GM12878 (cell line): ENCODE measurements at regions not wholly inside any gene's neighbourhood (a gene's known extent, or its start where the extent isn't known, plus 50 kb on each side); places are given as distances from the start of the nearest gene placed in this dataset.

Source experiments
- ATAC-seq: fragments of 200-7000 bp; cut with Tn5 transposase; 3 replicates; pipeline ENCODE4 v1.9.1; 2020; ENCODE audit warnings: mild to moderate bottlenecking, moderate library complexity
- BruUV-seq: library from RNA; stranded (reverse); fragments of 400-500 nt; replicated peaks from 2 replicates; lab custom pipeline; 2021; lab: Mats Ljungman, UMichigan
- CTCF ChIA-PET: fragments of 300-600 bp; sonication (Branson Sonifier 250); formaldehyde crosslinking; extraction: SDS; loops from one replicate; lab custom pipeline; 2021; ENCODE audit warnings: inconsistent platforms; lab: Yijun Ruan, JAX
- POLR2A ChIA-PET: fragments of 350-600 bp; formaldehyde crosslinking; extraction: SDS; loops from one replicate; lab custom pipeline; 2021; ENCODE audit warnings: inconsistent platforms; lab: Charles Lee
- RAD21 ChIA-PET: fragments of 300-600 bp; sonication (Branson Sonifier 250); formaldehyde crosslinking; loops from one replicate; lab custom pipeline; 2023; ENCODE audit warnings: antibody characterized with exemption; ENCODE audit not compliant: unreplicated experiment; lab: Charles Lee
- SMC1A ChIA-PET: fragments of 300-600 bp; sonication (Branson Sonifier 250); formaldehyde crosslinking; loops from one replicate; lab custom pipeline; 2023; ENCODE audit not compliant: unreplicated experiment, uncharacterized antibody; lab: Charles Lee
- DNase-seq: peaks from one replicate; pipeline ENCODE4 v3.0.0-alpha.2; 2011; ENCODE audit warnings: low read depth, low spot score
- FAIRE-seq: peaks from 3 replicates; lab custom pipeline; 2011; peaks lifted over from hg19 to GRCh38; lab: Jason Lieb, UNC
- H2AFZ ChIP-seq: 2 replicates; pipeline ENCODE4 v1.6.0; 2011; ENCODE audit warnings: low read depth, low read length, control low read depth; ENCODE audit not compliant: control insufficient read depth
- H3K27ac ChIP-seq: 2 replicates; pipeline ENCODE4 v1.5.1; 2011; ENCODE audit warnings: control low read depth; ENCODE audit not compliant: control insufficient read depth, insufficient read depth
- H3K27me3 ChIP-seq, 2 experiments: replicated peaks in 1 of 2; 2 replicates each; pipeline versions ENCODE4 v1.6.0 to v1.6.1; 2011; ENCODE audit warnings: low read length in 1 of 2; ENCODE audit not compliant: control insufficient read depth in 2 of 2, insufficient read depth in 2 of 2
- H3K36me3 ChIP-seq, 2 experiments: 2 replicates each; pipeline ENCODE4 v1.5.1; 2011; ENCODE audit warnings: low read length in 1 of 2; ENCODE audit not compliant: control insufficient read depth in 2 of 2, insufficient read depth in 2 of 2
- H3K4me1 ChIP-seq: 2 replicates; pipeline ENCODE4 v1.6.1; 2011; ENCODE audit warnings: mild to moderate bottlenecking, low read length, moderate library complexity, mixed read lengths; ENCODE audit not compliant: control insufficient read depth, insufficient read depth
- H3K4me2 ChIP-seq: 2 replicates; pipeline ENCODE4 v1.6.0; 2011; ENCODE audit warnings: control low read depth; ENCODE audit not compliant: control insufficient read depth, insufficient read depth
- H3K4me3 ChIP-seq: fragments of 200-600 bp; sonication (generic); 2 replicates; pipeline ENCODE4 v1.5.1; 2016
- H3K79me2 ChIP-seq: 2 replicates; pipeline ENCODE4 v1.6.0; 2011; ENCODE audit warnings: low read length; ENCODE audit not compliant: control insufficient read depth, insufficient read depth
- H3K9ac ChIP-seq: 2 replicates; pipeline ENCODE4 v1.8.0; 2011; ENCODE audit warnings: low read length, control low read depth, mixed read lengths; ENCODE audit not compliant: control insufficient read depth, insufficient read depth
- H3K9me3 ChIP-seq: replicated peaks from 3 replicates; pipeline ENCODE4 v1.5.1; 2011; ENCODE audit warnings: mild to moderate bottlenecking, low read length; ENCODE audit not compliant: control insufficient read depth, insufficient read depth
- H4K20me1 ChIP-seq: 2 replicates; pipeline ENCODE4 v1.6.0; 2011; ENCODE audit not compliant: control insufficient read depth, insufficient read depth
- ATF3 ChIP-seq: IDR thresholded peaks from 2 replicates; pipeline ENCODE4 v1.6.1; 2011; ENCODE audit warnings: low read depth, mild to moderate bottlenecking, low read length, moderate library complexity, borderline replicate concordance; ENCODE audit errors: extremely low read depth
- BCL3 ChIP-seq: IDR thresholded peaks from 2 replicates; pipeline ENCODE4 v1.6.1; 2011; ENCODE audit warnings: borderline replicate concordance, low read depth, mild to moderate bottlenecking, moderate library complexity, low read length; ENCODE audit not compliant: insufficient read depth, poor library complexity, severe bottlenecking
- BHLHE40 ChIP-seq, 2 experiments: fragments of 450-650 bp in 1 of 2; IDR thresholded peaks; 2 replicates each; pipeline ENCODE4 v1.6.1; 2011 to 2017; ENCODE audit warnings: low read depth in 2 of 2, borderline replicate concordance in 1 of 2, improper control_type of control experiment in 1 of 2, low read length in 1 of 2, mild to moderate bottlenecking in 1 of 2
- BMI1 ChIP-seq: fragments of 450-650 bp; IDR thresholded peaks from 2 replicates; pipeline ENCODE4 v1.6.1; 2016; ENCODE audit warnings: mild to moderate bottlenecking, moderate library complexity, borderline replicate concordance
- CEBPZ ChIP-seq: fragments of 150-350 bp; IDR thresholded peaks from 2 replicates; pipeline ENCODE4 v1.6.1; 2016; ENCODE audit warnings: low read depth, low read length
- EP300 ChIP-seq, 2 experiments: fragments of 150-350 bp in 1 of 2; IDR thresholded peaks; 2 replicates each; pipeline ENCODE4 v1.6.1; 2011 to 2012; ENCODE audit warnings: low read depth in 2 of 2, low read length in 2 of 2, borderline replicate concordance in 1 of 2, improper control_type of control experiment in 1 of 2, inconsistent platforms in 1 of 2; ENCODE audit not compliant: control insufficient read depth in 1 of 2
- HDGF ChIP-seq: fragments of 450-650 bp; IDR thresholded peaks from 2 replicates; pipeline ENCODE4 v1.6.1; 2016; ENCODE audit warnings: antibody characterized with exemption
- KLF5 ChIP-seq: fragments of 450-650 bp; IDR thresholded peaks from 2 replicates; pipeline ENCODE4 v1.6.1; 2014; ENCODE audit warnings: mild to moderate bottlenecking; ENCODE audit not compliant: partially characterized antibody
- MTA3 ChIP-seq: IDR thresholded peaks from 2 replicates; pipeline ENCODE4 v1.6.1; 2012; ENCODE audit warnings: low read length, inconsistent platforms, borderline replicate concordance
- MYB ChIP-seq: fragments of 150-350 bp; IDR thresholded peaks from 2 replicates; pipeline ENCODE4 v1.6.1; 2014; ENCODE audit warnings: mild to moderate bottlenecking, low read depth, low read length, borderline replicate concordance
- NFYB ChIP-seq: IDR thresholded peaks from 2 replicates; pipeline ENCODE4 v1.6.1; 2011; ENCODE audit warnings: low read depth, mild to moderate bottlenecking, low read length, improper control_type of control experiment, moderate library complexity; ENCODE audit not compliant: insufficient read depth
- POLR2A ChIP-seq: IDR thresholded peaks from 2 replicates; pipeline ENCODE4 v1.6.1; 2011; ENCODE audit warnings: low read depth, mild to moderate bottlenecking, low read length
- TCF12 ChIP-seq: IDR thresholded peaks from 2 replicates; pipeline ENCODE4 v1.6.1; 2011; ENCODE audit warnings: low read depth, mild to moderate bottlenecking, low read length
- TCF3 ChIP-seq: IDR thresholded peaks from 2 replicates; pipeline ENCODE4 v1.6.1; 2012; ENCODE audit warnings: low read depth, mild to moderate bottlenecking, low read length, borderline replicate concordance; ENCODE audit not compliant: insufficient read depth
- USF2 ChIP-seq: IDR thresholded peaks from 2 replicates; pipeline ENCODE4 v1.6.1; 2011; ENCODE audit warnings: low read depth, low read length, improper control_type of control experiment, borderline replicate concordance
- WGBS: methylation state at CpG from one replicate; pipeline ENCODE4 v1.1.6; 2016; ENCODE audit warnings: low lambda C conversion rate; ENCODE audit not compliant: insufficient replicate concordance, insufficient coverage; ENCODE audit errors: missing lambda C conversion rate; 5-methylcytosine and 5-hydroxymethylcytosine counted together
- in situ Hi-C: fragments of 300-500 bp; cut with MboI; formaldehyde crosslinking; loops from 9 replicates; pipeline ENCODE4 v1.14.3; 2018; ENCODE audit warnings: mixed read lengths
- intact Hi-C: fragments of 100-400 bp; cut with micrococcal nuclease; formaldehyde crosslinking; loops from one replicate; pipeline ENCODE4 v1.14.2; 2022; ENCODE audit not compliant: unreplicated experiment

GRCh38 chr13:106369858-106370257 lies 165.6 kb downstream of the EFNB2 start (continued):
- no peak for TF ChIP-seq CEBPZ

- RAD21 ChIA-PET, result interaction anchor here (1.6 kb wide), 1 partner anchor 164 kb away, joined by 4 read pairs; no protein-coding TSS in a partner anchor
- SMC1A ChIA-PET, result interaction anchor here (0.9 to 4.0 kb wide), 4 partner anchors 15 to 285 kb away, joined by 3 to 22 read pairs (median 4); no protein-coding TSS in a partner anchor
- in situ Hi-C loops, result no loop called here
- Histone ChIP-seq H3K4me1 (peaks cover 6% of the 10 kb centered on the region; the same call in 1 of the 2 replicates), H4K20me1 (no peaks in the 10 kb centered on the region), H3K9ac (no peak overlapping the region), H2AFZ (no peak overlapping the region), H3K9me3 (no peaks in the 10 kb centered on the region; the same call in 1 of the 3 replicates), H3K4me2 (no peak overlapping the region), H3K79me2 (no peaks in the 10 kb centered on the region), H3K4me3 (no peak overlapping the region), H3K27ac (no peak overlapping the region), H3K27me3 (no peaks in the 10 kb centered on the region), H3K36me3 (no peaks in the 10 kb centered on the region)
- ATAC-seq (no peak), DNase-seq (no peak), FAIRE-seq (no peak)
- intact Hi-C loops, result no loop called here
- no TSS peak for BruUV-seq
- POLR2A ChIA-PET, result interaction anchor here (0.6 to 0.7 kb wide), 2 partner anchors 10 to 187 kb away, joined by 3 read pairs; no protein-coding TSS in a partner anchor
- CTCF ChIA-PET, result interaction anchor here (0.7 to 1.1 kb wide), 3 partner anchors 11 to 167 kb away, joined by 3 to 5 read pairs (median 4); partner anchors contain the start of gene EFNB2
- WGBS, result 47% methylated on average over 6 of the region's 6 CpGs
- TF ChIP-seq EP300 (IDR thresholded peaks at IDR 0.05; ENCODE audit: borderline replicate concordance in 1 of 2, control insufficient read depth in 1 of 2, low read depth in 2 of 2, low read length in 2 of 2) (no peak), NFYB (no peak), BHLHE40 (IDR thresholded peaks at IDR 0.05; ENCODE audit: borderline replicate concordance in 1 of 2, low read depth in 2 of 2, low read length in 1 of 2) (no peak), MYB (no peak), HDGF (no peak), MTA3 (no peak), KLF5 (no peak), ATF3 (no peak), TCF3 (no peak), BMI1 (no peak), BCL3 (no peak), TCF12 (no peak), USF2 (no peak), POLR2A (no peak)
These were observed 166.4 kb downstream of the EFNB2 start for GRCh38 chr13:106369091-106369490.
